A673 (cell line): ENCODE measurements at regions not wholly inside any gene's neighbourhood (a gene's known extent, or its start where the extent isn't known, plus 50 kb on each side); places are given as distances from the start of the nearest gene placed in this dataset.

Experiments used
- EZH2 ChIP-seq: fragments of 200-600 bp; sonication (generic); IDR thresholded peaks from 2 replicates; pipeline ENCODE4 v1.6.1; 2017; ENCODE audit warnings: borderline replicate concordance, low read depth, mild to moderate bottlenecking, mixed read lengths, antibody characterized with exemption, low read length; ENCODE audit not compliant: poor library complexity, severe bottlenecking
- TF ChIP-seq, protein P1 (sequence below): fragments of 300-800, 200-600 bp; sonication (generic); conservative IDR thresholded peaks from 2 replicates; pipeline ENCODE4 v1.5.1; 2017; ENCODE audit warnings: low read depth, mild to moderate bottlenecking, antibody characterized with exemption, low read length, moderate library complexity, mixed read lengths

- TF ChIP-seq, protein P1, sequence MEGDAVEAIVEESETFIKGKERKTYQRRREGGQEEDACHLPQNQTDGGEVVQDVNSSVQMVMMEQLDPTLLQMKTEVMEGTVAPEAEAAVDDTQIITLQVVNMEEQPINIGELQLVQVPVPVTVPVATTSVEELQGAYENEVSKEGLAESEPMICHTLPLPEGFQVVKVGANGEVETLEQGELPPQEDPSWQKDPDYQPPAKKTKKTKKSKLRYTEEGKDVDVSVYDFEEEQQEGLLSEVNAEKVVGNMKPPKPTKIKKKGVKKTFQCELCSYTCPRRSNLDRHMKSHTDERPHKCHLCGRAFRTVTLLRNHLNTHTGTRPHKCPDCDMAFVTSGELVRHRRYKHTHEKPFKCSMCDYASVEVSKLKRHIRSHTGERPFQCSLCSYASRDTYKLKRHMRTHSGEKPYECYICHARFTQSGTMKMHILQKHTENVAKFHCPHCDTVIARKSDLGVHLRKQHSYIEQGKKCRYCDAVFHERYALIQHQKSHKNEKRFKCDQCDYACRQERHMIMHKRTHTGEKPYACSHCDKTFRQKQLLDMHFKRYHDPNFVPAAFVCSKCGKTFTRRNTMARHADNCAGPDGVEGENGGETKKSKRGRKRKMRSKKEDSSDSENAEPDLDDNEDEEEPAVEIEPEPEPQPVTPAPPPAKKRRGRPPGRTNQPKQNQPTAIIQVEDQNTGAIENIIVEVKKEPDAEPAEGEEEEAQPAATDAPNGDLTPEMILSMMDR, result no peak
- no peak for TF ChIP-seq EZH2
Observed at GRCh38 chr2:100720445-100720844, 99.5 kb upstream of the NPAS2 start.
